ENCODE measurements at regions not wholly inside any gene's neighbourhood (a gene's known extent, or its start where the extent isn't known, plus 50 kb on each side); places are given as distances from the start of the nearest gene placed in this dataset.

GRCh38 chr4:185987961-185988627 lies 80.9 kb upstream of the TLR3 start:
- H3K4me3 ChIP-seq: no peak overlapping the region
- no peaks in the 10 kb centered on the region for H3K27me3 ChIP-seq
- H3K27ac ChIP-seq: no peak overlapping the region
- peaks cover 0 to 19% (median 7%) of the 10 kb centered on the region in 4 donors for H3K9me3 ChIP-seq
- no peaks in the 10 kb centered on the region for H3K4me1 ChIP-seq
- TF ChIP-seq, protein P1, sequence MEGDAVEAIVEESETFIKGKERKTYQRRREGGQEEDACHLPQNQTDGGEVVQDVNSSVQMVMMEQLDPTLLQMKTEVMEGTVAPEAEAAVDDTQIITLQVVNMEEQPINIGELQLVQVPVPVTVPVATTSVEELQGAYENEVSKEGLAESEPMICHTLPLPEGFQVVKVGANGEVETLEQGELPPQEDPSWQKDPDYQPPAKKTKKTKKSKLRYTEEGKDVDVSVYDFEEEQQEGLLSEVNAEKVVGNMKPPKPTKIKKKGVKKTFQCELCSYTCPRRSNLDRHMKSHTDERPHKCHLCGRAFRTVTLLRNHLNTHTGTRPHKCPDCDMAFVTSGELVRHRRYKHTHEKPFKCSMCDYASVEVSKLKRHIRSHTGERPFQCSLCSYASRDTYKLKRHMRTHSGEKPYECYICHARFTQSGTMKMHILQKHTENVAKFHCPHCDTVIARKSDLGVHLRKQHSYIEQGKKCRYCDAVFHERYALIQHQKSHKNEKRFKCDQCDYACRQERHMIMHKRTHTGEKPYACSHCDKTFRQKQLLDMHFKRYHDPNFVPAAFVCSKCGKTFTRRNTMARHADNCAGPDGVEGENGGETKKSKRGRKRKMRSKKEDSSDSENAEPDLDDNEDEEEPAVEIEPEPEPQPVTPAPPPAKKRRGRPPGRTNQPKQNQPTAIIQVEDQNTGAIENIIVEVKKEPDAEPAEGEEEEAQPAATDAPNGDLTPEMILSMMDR (IDR thresholded peaks at IDR 0.05): no peak
- no peaks in the 10 kb centered on the region for H3K36me3 ChIP-seq
- 74 to 81% methylated on average over 6 of the region's 6 CpGs for WGBS, 2 donors
- no peak for DNase-seq (ENCODE audit: low spot score in 2 of 2)

DNA sequence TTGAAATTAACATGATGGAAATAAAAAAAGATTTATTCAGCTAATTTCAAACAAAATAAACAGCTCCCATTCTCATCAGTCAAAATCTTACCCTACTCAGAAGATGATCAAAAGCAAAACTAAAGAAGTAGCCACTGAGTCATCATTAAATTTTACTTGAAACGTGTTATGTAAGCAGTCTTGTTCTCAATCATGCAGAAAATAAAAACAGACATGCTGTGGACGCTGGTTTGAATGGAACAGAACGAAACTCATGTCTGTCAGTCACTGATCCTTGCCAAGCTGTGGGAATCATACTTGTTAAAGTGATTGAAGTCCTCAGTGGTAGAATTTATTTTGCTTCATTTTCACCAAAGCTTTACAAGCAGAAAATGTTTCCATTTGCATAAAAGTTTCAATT lies 77.2 kb upstream of the TLR3 start:
- DNase-seq (ENCODE audit: low spot score in 2 of 2): no peak
- H3K9me3 ChIP-seq: no peaks in the 10 kb centered on the region
- WGBS, 2 donors: 35 to 40% methylated on average over 3 of the region's 3 CpGs

GRCh38 chr4:185992585-185992984 lies 76.4 kb upstream of the TLR3 start:
- TF ChIP-seq POLR2A (IDR thresholded peaks at IDR 0.05): no peak
- TF ChIP-seq, protein P1 (IDR thresholded peaks at IDR 0.05): no peak
- TF ChIP-seq EP300 (IDR thresholded peaks at IDR 0.05): no peak
- H3K4me1 ChIP-seq: no peaks in the 10 kb centered on the region
- no peaks in the 10 kb centered on the region for H3K36me3 ChIP-seq
- 55 to 75% methylated on average over 2 of the region's 2 CpGs for WGBS, 2 donors
- H3K4me3 ChIP-seq: no peak overlapping the region
- H3K27me3 ChIP-seq: no peaks in the 10 kb centered on the region
- H3K9me3 ChIP-seq: no peaks in the 10 kb centered on the region
- no peak overlapping the region for H3K27ac ChIP-seq
- no peak for DNase-seq (ENCODE audit: low spot score in 2 of 2)

More for the DNA sequence above, 77.2 kb upstream of the TLR3 start:
- Histone ChIP-seq H3K36me3 (no peaks in the 10 kb centered on the region), H3K27me3 (no peaks in the 10 kb centered on the region), H3K4me1 (no peaks in the 10 kb centered on the region), H3K27ac (no peak overlapping the region), H3K4me3 (no peak overlapping the region)
- TF ChIP-seq EP300 (IDR thresholded peaks at IDR 0.05) (no peak), POLR2A (IDR thresholded peaks at IDR 0.05) (no peak)
- TF ChIP-seq, protein P1 (IDR thresholded peaks at IDR 0.05): no peak

DNA sequence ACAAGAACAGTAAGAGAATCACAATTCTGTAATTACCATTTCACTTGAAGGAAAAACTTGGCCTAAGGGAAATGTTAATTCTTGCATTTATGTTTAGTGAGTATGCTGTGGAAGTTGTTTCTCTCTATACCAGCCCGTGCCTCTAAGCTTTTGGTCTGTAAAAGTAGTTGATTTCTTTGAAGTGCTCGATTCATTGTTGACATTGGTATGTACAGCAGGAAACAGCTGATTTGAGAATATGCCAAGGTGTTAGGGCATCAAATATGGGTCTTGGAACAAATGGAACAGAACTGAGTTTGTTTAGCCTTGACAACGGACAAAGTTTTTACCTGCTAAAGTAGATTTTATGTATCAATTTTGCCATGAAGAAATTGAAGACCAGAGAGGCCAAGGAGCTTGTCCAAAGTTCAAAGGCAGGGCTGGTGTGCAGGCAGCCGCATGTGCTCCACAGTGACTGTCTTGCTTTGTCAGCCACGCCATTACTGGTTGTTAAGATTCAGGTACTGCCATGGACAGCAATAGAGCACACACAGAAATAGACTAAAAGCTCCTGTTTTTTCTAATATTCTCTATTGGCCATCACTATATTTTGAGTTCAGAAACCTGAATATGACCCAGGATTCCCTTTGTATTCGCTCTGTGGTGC lies 75.5 kb upstream of the TLR3 start:
- no peak for DNase-seq (ENCODE audit: low spot score in 2 of 2)
- Histone ChIP-seq H3K4me1 (no peaks in the 10 kb centered on the region), H3K36me3 (no peaks in the 10 kb centered on the region), H3K27me3 (no peaks in the 10 kb centered on the region), H3K9me3 (no peaks in the 10 kb centered on the region), H3K4me3 (no peak overlapping the region), H3K27ac (no peak overlapping the region)
- WGBS, 2 donors: 76 to 77% methylated on average over 6 of the region's 6 CpGs
- TF ChIP-seq EP300 (IDR thresholded peaks at IDR 0.05): no peak

DNA sequence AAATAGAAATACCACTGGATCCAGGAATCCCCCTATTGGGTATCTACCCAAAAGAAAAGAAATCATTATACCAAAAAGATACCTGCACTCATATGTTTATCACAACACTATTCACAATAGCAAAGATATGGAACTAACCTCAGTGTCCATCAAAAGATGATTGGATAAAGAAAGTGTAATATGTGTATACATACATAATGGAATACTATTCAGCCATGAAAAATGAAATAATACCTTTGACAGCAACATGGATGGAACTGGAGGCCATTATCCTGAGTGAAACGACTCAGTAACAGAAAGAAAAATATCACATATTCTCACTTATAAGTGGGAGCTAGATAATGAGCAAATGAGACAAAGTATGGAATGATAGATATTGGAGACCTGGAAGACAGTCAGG lies 74.2 kb upstream of the TLR3 start:
- H3K27me3 ChIP-seq: no peaks in the 10 kb centered on the region
- DNase-seq (ENCODE audit: low spot score in 2 of 2): no peak
- no peak overlapping the region for H3K27ac ChIP-seq
- no peak for TF ChIP-seq EP300 (IDR thresholded peaks at IDR 0.05)
- TF ChIP-seq POLR2A (IDR thresholded peaks at IDR 0.05): no peak
- TF ChIP-seq, protein P1 (IDR thresholded peaks at IDR 0.05): no peak
- H3K4me3 ChIP-seq: no peak overlapping the region
- no peaks in the 10 kb centered on the region for H3K36me3 ChIP-seq
- no peaks in the 10 kb centered on the region for H3K9me3 ChIP-seq
- H3K4me1 ChIP-seq: no peaks in the 10 kb centered on the region
- WGBS, 2 donors: 74 to 91% methylated on average over 1 of the region's 1 CpG

Data from tibial nerve (tissue), 4 donors.